AG04450 (cell line): ENCODE measurements at regions not wholly inside any gene's neighbourhood (a gene's known extent, or its start where the extent isn't known, plus 50 kb on each side); places are given as distances from the start of the nearest gene placed in this dataset.

Source experiments
- CTCF ChIA-PET: fragments of 300-600, 350-600 bp; formaldehyde crosslinking; extraction: SDS; loops from one replicate; lab custom pipeline; 2022; ENCODE audit warnings: antibody characterized with exemption, inconsistent platforms; lab: Charles Lee
- POLR2A ChIA-PET: fragments of 350-600 bp; formaldehyde crosslinking; extraction: SDS; loops from one replicate; lab custom pipeline; 2021; ENCODE audit warnings: antibody characterized with exemption, inconsistent platforms; lab: Yijun Ruan, JAX
- DNase-seq: peaks from one replicate; pipeline ENCODE4 v3.0.0-alpha.2; 2011; ENCODE audit warnings: low read depth, low spot score
- H3K27ac ChIP-seq: one replicate; pipeline ENCODE4 v1.5.1; 2012; ENCODE audit warnings: low read depth, low read length, control low read depth
- H3K27me3 ChIP-seq: one replicate; pipeline ENCODE4 v1.6.0; 2012; ENCODE audit warnings: low read length; ENCODE audit not compliant: control insufficient read depth, insufficient read depth
- H3K4me3 ChIP-seq: 2 replicates; pipeline ENCODE4 v1.5.1; 2011; ENCODE audit warnings: mild to moderate bottlenecking, low read depth, low read length, control low read depth
- H3K9me3 ChIP-seq: 2 replicates; pipeline ENCODE4 v1.5.1; 2012; ENCODE audit warnings: low read length; ENCODE audit not compliant: control insufficient read depth, insufficient read depth
- CTCF ChIP-seq: IDR thresholded peaks from 2 replicates; pipeline ENCODE4 v1.5.1; 2011; ENCODE audit warnings: low read depth, low read length, control low read depth, inconsistent platforms

DNA sequence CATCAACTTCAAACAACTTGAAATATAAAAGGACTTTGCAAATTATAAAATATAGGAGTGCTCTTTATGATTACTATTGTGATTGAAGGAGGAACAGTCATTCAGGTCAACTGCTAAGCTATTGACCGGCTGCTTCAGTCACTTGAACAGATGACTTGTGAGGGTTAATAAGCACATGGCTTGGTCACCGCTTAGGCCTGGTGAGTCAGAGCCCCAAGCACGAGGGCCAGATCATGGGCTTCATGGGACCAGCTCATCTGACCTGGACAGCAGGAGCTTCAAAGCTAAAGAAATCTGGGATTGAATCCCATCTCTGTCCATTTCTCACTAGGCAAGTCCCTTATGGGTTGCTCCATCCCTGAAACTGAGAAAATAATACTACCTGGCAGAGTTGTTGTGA is 60.4 kb upstream of the ADO start:
- DNase-seq: no peak
- TF ChIP-seq CTCF: no peak
- CTCF ChIA-PET: interaction anchor here (0.8 kb wide), 1 partner anchor 307 kb away, joined by 3 read pairs; no protein-coding TSS in a partner anchor
- POLR2A ChIA-PET: no interaction called here
- Histone ChIP-seq H3K4me3 (no peak overlapping the region), H3K9me3 (no peaks in the 10 kb centered on the region), H3K27ac (no peak overlapping the region), H3K27me3 (no peaks in the 10 kb centered on the region)

GRCh38 chr10:62745581-62745980 is 58.9 kb upstream of the ADO start:
- Histone ChIP-seq H3K27me3 (no peaks in the 10 kb centered on the region), H3K4me3 (no peak overlapping the region), H3K27ac (no peak overlapping the region), H3K9me3 (no peaks in the 10 kb centered on the region)
- ChIA-PET CTCF (interaction anchor here (0.6 kb wide), 1 partner anchor 72 kb away, joined by 4 read pairs; no protein-coding TSS in a partner anchor), POLR2A (no interaction called here)
- DNase-seq: no peak
- TF ChIP-seq CTCF: no peak

DNA sequence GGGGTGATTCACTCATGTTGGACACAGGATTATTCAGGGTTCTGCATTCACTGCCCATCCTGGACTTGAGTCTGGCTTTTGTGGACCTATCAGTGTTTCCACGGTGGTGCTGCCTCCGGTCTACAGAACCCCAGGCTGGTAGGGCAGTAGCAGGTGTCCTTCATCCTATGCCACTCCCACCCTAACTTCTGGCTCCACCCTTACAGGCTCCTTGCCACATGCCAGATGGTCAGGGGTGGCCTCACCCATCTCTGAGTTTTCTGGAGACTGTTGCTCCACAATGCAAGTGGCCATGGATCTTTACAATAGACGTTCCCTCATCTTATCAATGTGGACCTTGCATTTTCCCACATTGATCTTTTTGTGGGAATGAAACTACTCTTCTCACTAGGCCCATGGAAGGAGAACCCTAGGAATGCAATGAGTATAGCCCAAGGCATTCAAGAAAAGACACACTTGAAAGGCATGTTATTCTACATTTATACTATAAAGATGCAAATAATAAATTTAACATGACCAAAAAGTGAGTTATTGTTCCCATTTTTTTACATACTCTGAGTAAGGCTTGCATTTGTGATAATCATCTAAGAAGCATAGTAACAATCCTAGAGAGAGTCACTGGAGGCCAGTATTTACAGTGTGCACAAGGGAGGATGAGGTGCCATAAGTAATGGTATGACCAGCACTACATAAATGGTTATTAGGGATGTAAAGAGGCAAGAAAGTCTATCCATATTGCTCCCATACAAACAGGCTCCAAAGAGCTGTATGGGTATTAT is 57.4 kb upstream of the ADO start:
- no peak for DNase-seq

DNA sequence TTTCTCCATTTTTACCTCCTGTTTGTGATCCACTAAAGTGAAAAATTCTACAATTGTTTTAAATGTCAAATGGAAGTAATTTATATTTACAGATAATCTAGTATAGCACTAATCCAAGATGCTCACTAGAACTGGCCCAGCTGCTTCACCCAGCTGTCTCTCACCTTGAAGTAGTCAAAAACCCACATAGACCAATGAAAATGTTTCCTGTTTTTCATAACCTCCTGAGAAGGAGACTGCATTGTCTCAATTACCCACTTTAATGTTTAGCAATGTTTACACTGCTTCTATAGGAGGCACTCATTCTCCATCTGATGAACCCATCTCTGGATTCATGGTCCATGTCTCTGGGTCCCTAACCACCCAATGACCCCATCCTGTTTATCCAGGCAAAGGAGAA is 56.1 kb upstream of the ADO start:
- Histone ChIP-seq H3K27me3 (no peaks in the 10 kb centered on the region), H3K9me3 (no peaks in the 10 kb centered on the region), H3K27ac (no peak overlapping the region), H3K4me3 (no peak overlapping the region)
- no peak for DNase-seq
- POLR2A ChIA-PET: no interaction called here
- no peak for TF ChIP-seq CTCF
- CTCF ChIA-PET: no interaction called here

More for the DNA sequence above, 57.4 kb upstream of the ADO start:
- H3K27ac ChIP-seq: no peak overlapping the region
- H3K9me3 ChIP-seq: no peaks in the 10 kb centered on the region
- ChIA-PET CTCF (no interaction called here), POLR2A (no interaction called here)
- H3K4me3 ChIP-seq: no peak overlapping the region
- TF ChIP-seq CTCF: no peak
- H3K27me3 ChIP-seq: no peaks in the 10 kb centered on the region

GRCh38 chr10:62749093-62749683 is 55.3 kb upstream of the ADO start:
- DNase-seq: no peak
- ChIA-PET POLR2A (no interaction called here), CTCF (no interaction called here)
- H3K27ac ChIP-seq: no peak overlapping the region
- H3K4me3 ChIP-seq: no peak overlapping the region
- H3K9me3 ChIP-seq: no peaks in the 10 kb centered on the region
- no peaks in the 10 kb centered on the region for H3K27me3 ChIP-seq
- no peak for TF ChIP-seq CTCF
